ENCODE measurements at regions not wholly inside any gene's neighbourhood (a gene's known extent, or its start where the extent isn't known, plus 50 kb on each side); places are given as distances from the start of the nearest gene placed in this dataset.

DNA sequence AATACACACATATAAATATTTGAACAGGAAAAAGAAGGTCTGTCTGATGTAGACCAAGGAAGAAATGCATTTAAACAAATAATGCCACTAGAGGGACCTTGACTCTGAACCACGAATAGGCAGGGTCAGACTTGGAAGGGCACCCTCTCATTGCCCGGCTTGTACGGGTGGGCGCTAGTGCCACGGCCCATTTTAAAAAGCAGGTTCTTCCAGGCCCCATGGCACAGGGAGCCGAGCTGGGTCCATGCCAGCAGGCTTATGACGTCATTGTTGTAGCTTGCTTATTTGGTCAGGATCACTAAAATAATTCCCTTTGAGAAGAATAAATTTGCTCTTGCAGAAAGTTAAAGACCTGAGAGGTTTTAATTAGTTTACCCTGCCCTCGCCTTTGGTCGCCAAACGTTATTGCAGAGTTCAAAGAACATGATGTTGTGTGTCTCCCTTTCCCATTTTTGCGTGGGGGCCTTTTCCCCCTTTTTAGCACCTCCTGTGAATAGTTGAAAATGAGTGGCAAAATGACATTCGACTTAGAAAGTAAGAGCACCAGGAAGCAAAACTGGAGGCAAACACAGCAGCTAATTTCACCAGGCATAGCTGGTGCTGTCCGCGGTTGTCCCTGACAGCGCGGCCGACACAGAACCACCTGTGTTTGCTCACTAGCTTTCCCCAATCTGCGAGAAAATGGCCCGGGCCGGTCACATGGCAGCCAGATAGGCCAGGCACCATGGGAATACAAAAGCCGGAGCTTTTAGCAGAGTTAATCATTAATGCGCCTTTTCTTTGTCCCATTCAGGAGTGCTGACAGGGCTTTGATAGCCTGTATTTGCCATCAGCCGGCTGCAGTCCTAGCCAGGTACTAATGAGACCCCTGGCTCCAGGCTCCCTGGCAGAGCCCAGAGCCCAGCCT is 93.8 kb downstream of the FOXA2 start (continued):
- TF ChIP-seq CC2D1A (CRISPR knock-in tag; IDR thresholded peaks at IDR 0.05): no peak
- TF ChIP-seq FOXO1 (CRISPR knock-in tag; IDR thresholded peaks at IDR 0.05): peak; percentile 74; the same call in 1 of the 2 replicates
- peak; percentile 68 for TF ChIP-seq TBL1XR1 (IDR thresholded peaks at IDR 0.05; ENCODE audit: borderline replicate concordance, low read length, partially characterized antibody)
- TF ChIP-seq ARHGAP35 (CRISPR knock-in tag; IDR thresholded peaks at IDR 0.05; ENCODE audit: borderline replicate concordance): no peak
- TF ChIP-seq ZNF83 (CRISPR knock-in tag; IDR thresholded peaks at IDR 0.05; ENCODE audit: borderline replicate concordance): 0 out of 2 replicates have a peak, but pooled peaks have one; percentile 33
- TF ChIP-seq, protein P1, sequence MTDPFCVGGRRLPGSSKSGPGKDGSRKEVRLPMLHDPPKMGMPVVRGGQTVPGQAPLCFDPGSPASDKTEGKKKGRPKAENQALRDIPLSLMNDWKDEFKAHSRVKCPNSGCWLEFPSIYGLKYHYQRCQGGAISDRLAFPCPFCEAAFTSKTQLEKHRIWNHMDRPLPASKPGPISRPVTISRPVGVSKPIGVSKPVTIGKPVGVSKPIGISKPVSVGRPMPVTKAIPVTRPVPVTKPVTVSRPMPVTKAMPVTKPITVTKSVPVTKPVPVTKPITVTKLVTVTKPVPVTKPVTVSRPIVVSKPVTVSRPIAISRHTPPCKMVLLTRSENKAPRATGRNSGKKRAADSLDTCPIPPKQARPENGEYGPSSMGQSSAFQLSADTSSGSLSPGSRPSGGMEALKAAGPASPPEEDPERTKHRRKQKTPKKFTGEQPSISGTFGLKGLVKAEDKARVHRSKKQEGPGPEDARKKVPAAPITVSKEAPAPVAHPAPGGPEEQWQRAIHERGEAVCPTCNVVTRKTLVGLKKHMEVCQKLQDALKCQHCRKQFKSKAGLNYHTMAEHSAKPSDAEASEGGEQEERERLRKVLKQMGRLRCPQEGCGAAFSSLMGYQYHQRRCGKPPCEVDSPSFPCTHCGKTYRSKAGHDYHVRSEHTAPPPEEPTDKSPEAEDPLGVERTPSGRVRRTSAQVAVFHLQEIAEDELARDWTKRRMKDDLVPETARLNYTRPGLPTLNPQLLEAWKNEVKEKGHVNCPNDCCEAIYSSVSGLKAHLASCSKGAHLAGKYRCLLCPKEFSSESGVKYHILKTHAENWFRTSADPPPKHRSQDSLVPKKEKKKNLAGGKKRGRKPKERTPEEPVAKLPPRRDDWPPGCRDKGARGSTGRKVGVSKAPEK (CRISPR knock-in tag; IDR thresholded peaks at IDR 0.05; ENCODE audit: borderline replicate concordance): peak; percentile 63; the same call in 1 of the 2 replicates
- TF ChIP-seq, protein P2, sequence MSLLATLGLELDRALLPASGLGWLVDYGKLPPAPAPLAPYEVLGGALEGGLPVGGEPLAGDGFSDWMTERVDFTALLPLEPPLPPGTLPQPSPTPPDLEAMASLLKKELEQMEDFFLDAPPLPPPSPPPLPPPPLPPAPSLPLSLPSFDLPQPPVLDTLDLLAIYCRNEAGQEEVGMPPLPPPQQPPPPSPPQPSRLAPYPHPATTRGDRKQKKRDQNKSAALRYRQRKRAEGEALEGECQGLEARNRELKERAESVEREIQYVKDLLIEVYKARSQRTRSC (CRISPR knock-in tag; IDR thresholded peaks at IDR 0.05; ENCODE audit: low read depth): no peak
- no peak for TF ChIP-seq ZMYM2 (CRISPR knock-in tag; IDR thresholded peaks at IDR 0.05)
- TF ChIP-seq ZNF446 (CRISPR knock-in tag; IDR thresholded peaks at IDR 0.05): no peak; the same call in 1 of the 2 replicates
- peak; percentile 83; the same call in 1 of the 2 replicates for TF ChIP-seq ARID2 (CRISPR knock-in tag; IDR thresholded peaks at IDR 0.05; ENCODE audit: borderline replicate concordance)
- TF ChIP-seq SP4 (CRISPR knock-in tag; IDR thresholded peaks at IDR 0.05): peak; percentile 40; the same call in 1 of the 2 replicates
- TF ChIP-seq NFYC (CRISPR knock-in tag; IDR thresholded peaks at IDR 0.05): no peak
- TF ChIP-seq ZNF644 (CRISPR knock-in tag; IDR thresholded peaks at IDR 0.05; ENCODE audit: low read depth): peak; percentile 95
- TF ChIP-seq, protein P3, sequence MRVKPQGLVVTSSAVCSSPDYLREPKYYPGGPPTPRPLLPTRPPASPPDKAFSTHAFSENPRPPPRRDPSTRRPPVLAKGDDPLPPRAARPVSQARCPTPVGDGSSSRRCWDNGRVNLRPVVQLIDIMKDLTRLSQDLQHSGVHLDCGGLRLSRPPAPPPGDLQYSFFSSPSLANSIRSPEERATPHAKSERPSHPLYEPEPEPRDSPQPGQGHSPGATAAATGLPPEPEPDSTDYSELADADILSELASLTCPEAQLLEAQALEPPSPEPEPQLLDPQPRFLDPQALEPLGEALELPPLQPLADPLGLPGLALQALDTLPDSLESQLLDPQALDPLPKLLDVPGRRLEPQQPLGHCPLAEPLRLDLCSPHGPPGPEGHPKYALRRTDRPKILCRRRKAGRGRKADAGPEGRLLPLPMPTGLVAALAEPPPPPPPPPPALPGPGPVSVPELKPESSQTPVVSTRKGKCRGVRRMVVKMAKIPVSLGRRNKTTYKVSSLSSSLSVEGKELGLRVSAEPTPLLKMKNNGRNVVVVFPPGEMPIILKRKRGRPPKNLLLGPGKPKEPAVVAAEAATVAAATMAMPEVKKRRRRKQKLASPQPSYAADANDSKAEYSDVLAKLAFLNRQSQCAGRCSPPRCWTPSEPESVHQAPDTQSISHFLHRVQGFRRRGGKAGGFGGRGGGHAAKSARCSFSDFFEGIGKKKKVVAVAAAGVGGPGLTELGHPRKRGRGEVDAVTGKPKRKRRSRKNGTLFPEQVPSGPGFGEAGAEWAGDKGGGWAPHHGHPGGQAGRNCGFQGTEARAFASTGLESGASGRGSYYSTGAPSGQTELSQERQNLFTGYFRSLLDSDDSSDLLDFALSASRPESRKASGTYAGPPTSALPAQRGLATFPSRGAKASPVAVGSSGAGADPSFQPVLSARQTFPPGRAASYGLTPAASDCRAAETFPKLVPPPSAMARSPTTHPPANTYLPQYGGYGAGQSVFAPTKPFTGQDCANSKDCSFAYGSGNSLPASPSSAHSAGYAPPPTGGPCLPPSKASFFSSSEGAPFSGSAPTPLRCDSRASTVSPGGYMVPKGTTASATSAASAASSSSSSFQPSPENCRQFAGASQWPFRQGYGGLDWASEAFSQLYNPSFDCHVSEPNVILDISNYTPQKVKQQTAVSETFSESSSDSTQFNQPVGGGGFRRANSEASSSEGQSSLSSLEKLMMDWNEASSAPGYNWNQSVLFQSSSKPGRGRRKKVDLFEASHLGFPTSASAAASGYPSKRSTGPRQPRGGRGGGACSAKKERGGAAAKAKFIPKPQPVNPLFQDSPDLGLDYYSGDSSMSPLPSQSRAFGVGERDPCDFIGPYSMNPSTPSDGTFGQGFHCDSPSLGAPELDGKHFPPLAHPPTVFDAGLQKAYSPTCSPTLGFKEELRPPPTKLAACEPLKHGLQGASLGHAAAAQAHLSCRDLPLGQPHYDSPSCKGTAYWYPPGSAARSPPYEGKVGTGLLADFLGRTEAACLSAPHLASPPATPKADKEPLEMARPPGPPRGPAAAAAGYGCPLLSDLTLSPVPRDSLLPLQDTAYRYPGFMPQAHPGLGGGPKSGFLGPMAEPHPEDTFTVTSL (CRISPR knock-in tag; IDR thresholded peaks at IDR 0.05; ENCODE audit: borderline replicate concordance): peak; percentile 61; the same call in 1 of the 2 replicates
- peak; percentile 64 for TF ChIP-seq CREM (IDR thresholded peaks at IDR 0.05)
- TF ChIP-seq CREM (CRISPR knock-in tag; IDR thresholded peaks at IDR 0.05): no peak
- TF ChIP-seq MTF1 (CRISPR knock-in tag; IDR thresholded peaks at IDR 0.05): no peak
- no peak for TF ChIP-seq HHEX (CRISPR knock-in tag; IDR thresholded peaks at IDR 0.05)
- TF ChIP-seq ZNF747 (CRISPR knock-in tag; IDR thresholded peaks at IDR 0.05; ENCODE audit: borderline replicate concordance): peak; percentile 33; the same call in 1 of the 2 replicates
- TF ChIP-seq ZNF737 (CRISPR knock-in tag; IDR thresholded peaks at IDR 0.05; ENCODE audit: borderline replicate concordance): no peak; the same call in 1 of the 2 replicates
- peak; percentile 95 for TF ChIP-seq MXD4 (CRISPR knock-in tag; IDR thresholded peaks at IDR 0.05)

Measured in HepG2 (cell line).